H9 (cell line): ENCODE measurements at regions not wholly inside any gene's neighbourhood (a gene's known extent, or its start where the extent isn't known, plus 50 kb on each side); places are given as distances from the start of the nearest gene placed in this dataset.

Experiments
- DNase-seq: peaks from one replicate; pipeline ENCODE4 v3.0.0-alpha.2; 2017
- H2AFZ ChIP-seq: one replicate; pipeline ENCODE4 v1.6.1; 2013; ENCODE audit warnings: mild to moderate bottlenecking, low read length, control low read depth, moderate library complexity
- H2AK5ac ChIP-seq: 2 replicates; pipeline ENCODE4 v1.6.1; 2013; ENCODE audit warnings: low read length, control low read depth, mixed read lengths; ENCODE audit not compliant: insufficient read length
- H2BK120ac ChIP-seq: one replicate; pipeline ENCODE4 v1.6.1; 2013; ENCODE audit warnings: low read depth, mild to moderate bottlenecking, low read length, control low read depth, inconsistent platforms; ENCODE audit not compliant: poor library complexity, severe bottlenecking
- H2BK12ac ChIP-seq: 2 replicates; pipeline ENCODE4 v1.6.1; 2013; ENCODE audit warnings: low read length, control low read depth, mixed read lengths, low read depth; ENCODE audit not compliant: insufficient read length
- H2BK15ac ChIP-seq: 2 replicates; pipeline ENCODE4 v1.6.1; 2013; ENCODE audit warnings: low read depth, low read length, control low read depth
- H2BK20ac ChIP-seq: one replicate; pipeline ENCODE4 v1.6.1; 2013; ENCODE audit warnings: low read depth, mild to moderate bottlenecking, low read length, control low read depth, inconsistent platforms; ENCODE audit not compliant: poor library complexity, severe bottlenecking
- H2BK5ac ChIP-seq: 2 replicates; pipeline ENCODE4 v1.6.1; 2013; ENCODE audit warnings: low read length, control low read depth, mixed read lengths; ENCODE audit not compliant: insufficient read length
- H3K14ac ChIP-seq: 2 replicates; pipeline ENCODE4 v1.6.1; 2013; ENCODE audit warnings: low read length, control low read depth; ENCODE audit not compliant: insufficient read depth
- H3K18ac ChIP-seq: 2 replicates; pipeline ENCODE4 v1.6.1; 2013; ENCODE audit warnings: low read depth, mild to moderate bottlenecking, mixed read lengths, low read length, control low read depth; ENCODE audit not compliant: insufficient read length
- H3K23ac ChIP-seq: 2 replicates; pipeline ENCODE4 v1.6.1; 2013; ENCODE audit warnings: low read length, control low read depth, mixed read lengths, low read depth; ENCODE audit not compliant: insufficient read length
- H3K23me2 ChIP-seq: 2 replicates; pipeline ENCODE4 v1.6.1; 2013; ENCODE audit warnings: low read depth, mild to moderate bottlenecking, mixed read lengths, low read length, control low read depth; ENCODE audit not compliant: insufficient read length, poor library complexity, severe bottlenecking
- H3K27ac ChIP-seq: 2 replicates; pipeline ENCODE4 v1.5.1; 2013; ENCODE audit warnings: low read length, control low read depth, mixed read lengths, low read depth; ENCODE audit not compliant: insufficient read length
- H3K27me3 ChIP-seq: 2 replicates; pipeline ENCODE4 v1.6.1; 2013; ENCODE audit warnings: low read length, control low read depth, inconsistent platforms; ENCODE audit not compliant: insufficient read depth
- H3K4ac ChIP-seq: 2 replicates; pipeline ENCODE4 v1.6.1; 2013; ENCODE audit warnings: low read depth, mild to moderate bottlenecking, control low read depth, inconsistent platforms, low read length, moderate library complexity
- H3K4me1 ChIP-seq: 2 replicates; pipeline ENCODE4 v1.6.1; 2013; ENCODE audit warnings: low read length, control low read depth, inconsistent platforms; ENCODE audit not compliant: insufficient read depth
- H3K4me2 ChIP-seq: 2 replicates; pipeline ENCODE4 v1.6.1; 2013; ENCODE audit warnings: low read length, control low read depth, mixed read lengths; ENCODE audit not compliant: insufficient read length, insufficient read depth
- H3K56ac ChIP-seq: 2 replicates; pipeline ENCODE4 v1.6.1; 2013; ENCODE audit warnings: low read depth, mild to moderate bottlenecking, mixed read lengths, low read length, control low read depth; ENCODE audit not compliant: insufficient read length
- H3K79me1 ChIP-seq: 2 replicates; pipeline ENCODE4 v1.6.1; 2013; ENCODE audit warnings: low read depth, mild to moderate bottlenecking, moderate library complexity, low read length, control low read depth, inconsistent platforms; ENCODE audit not compliant: insufficient read depth, poor library complexity, severe bottlenecking
- H3K79me2 ChIP-seq: 2 replicates; pipeline ENCODE4 v1.6.1; 2013; ENCODE audit warnings: low read length, control low read depth, inconsistent platforms; ENCODE audit not compliant: insufficient read depth
- H3K9ac ChIP-seq: 2 replicates; pipeline ENCODE4 v1.6.1; 2013; ENCODE audit warnings: low read length, control low read depth, mixed read lengths; ENCODE audit not compliant: insufficient read length; ENCODE audit errors: extremely low read depth
- H3K9me3 ChIP-seq: one replicate; pipeline ENCODE4 v1.6.1; 2013; ENCODE audit warnings: low read depth, low read length, inconsistent platforms; ENCODE audit not compliant: control insufficient read depth
- H3T11ph ChIP-seq: one replicate; pipeline ENCODE4 v1.6.1; 2013; ENCODE audit warnings: mild to moderate bottlenecking, low read length, control low read depth, inconsistent platforms
- H4K20me1 ChIP-seq: one replicate; pipeline ENCODE4 v1.6.1; 2013; ENCODE audit not compliant: control insufficient read depth, insufficient read length, insufficient read depth
- H4K5ac ChIP-seq: 2 replicates; pipeline ENCODE4 v1.6.1; 2013; ENCODE audit warnings: low read depth, mild to moderate bottlenecking, mixed read lengths, low read length, control low read depth; ENCODE audit not compliant: insufficient read length
- H4K8ac ChIP-seq: replicated peaks from 2 replicates; pipeline ENCODE4 v1.6.1; 2013; ENCODE audit warnings: low read length, control low read depth, mixed read lengths, low read depth; ENCODE audit not compliant: insufficient read length
- H4K91ac ChIP-seq: 2 replicates; pipeline ENCODE4 v1.6.1; 2013; ENCODE audit warnings: low read depth, mild to moderate bottlenecking, moderate library complexity, mixed read lengths, low read length, control low read depth; ENCODE audit not compliant: insufficient read length
- H3K27ac Mint-ChIP-seq, 3 experiments: 2 replicates in 2 of 3; 3 replicates in 1 of 3; pipeline ENCODE4 v1.8.0; 2020 to 2021; ENCODE audit warnings: mixed read lengths in 3 of 3, mild to moderate bottlenecking in 1 of 3, moderate library complexity in 1 of 3
- H3K27me3 Mint-ChIP-seq: 2 replicates; pipeline ENCODE4 v1.8.0; 2021; ENCODE audit warnings: low read depth, mild to moderate bottlenecking, moderate library complexity, mixed read lengths
- H3K36me3 Mint-ChIP-seq, 3 experiments: 2 replicates in 2 of 3; 3 replicates in 1 of 3; pipeline ENCODE4 v1.8.0; 2020 to 2021; ENCODE audit warnings: low read depth in 3 of 3, mixed read lengths in 3 of 3; ENCODE audit not compliant: insufficient read depth in 1 of 3
- H3K4me1 Mint-ChIP-seq, 2 experiments: 2 replicates each; pipeline ENCODE4 v1.8.0; 2020; ENCODE audit warnings: mixed read lengths in 2 of 2
- H3K4me3 Mint-ChIP-seq, 2 experiments: 2 replicates in 1 of 2; 3 replicates in 1 of 2; pipeline ENCODE4 v1.8.0; 2020 to 2021; ENCODE audit warnings: mild to moderate bottlenecking in 2 of 2, mixed read lengths in 2 of 2, moderate library complexity in 1 of 2
- H3K9me3 Mint-ChIP-seq, 2 experiments: 2 replicates in 1 of 2; 3 replicates in 1 of 2; pipeline ENCODE4 v1.8.0; 2020; ENCODE audit warnings: mild to moderate bottlenecking in 2 of 2, mixed read lengths in 2 of 2, moderate library complexity in 1 of 2
- CTCF ChIP-seq: fragments of 200-600 bp; sonication (generic); conservative IDR thresholded peaks from 3 replicates; pipeline ENCODE4 v1.8.0; 2021; ENCODE audit warnings: antibody characterized with exemption, mild to moderate bottlenecking
- WGBS: extraction: QIAGEN DNeasy Blood & Tissue Kit; methylation state at CpG from one replicate; pipeline ENCODE4 v1.1.7; 2013; ENCODE audit warnings: missing lambda C conversion rate, low lambda C conversion rate, mixed read lengths; ENCODE audit not compliant: insufficient read length; ENCODE audit errors: extremely low coverage; 5-methylcytosine and 5-hydroxymethylcytosine counted together

GRCh38 chr6:94071835-94072234 lies 652.5 kb upstream of the EPHA7 start:
- Histone ChIP-seq H2AK5ac (no peak overlapping the region), H3K4ac (no peak overlapping the region), H2AFZ (no peak overlapping the region), H3K23ac (no peak overlapping the region), H2BK5ac (no peak overlapping the region), H4K20me1 (no peaks in the 10 kb centered on the region), H4K91ac (no peak overlapping the region), H3K56ac (no peak overlapping the region), H3T11ph (no peak overlapping the region), H3K27ac (no peak overlapping the region), H3K79me1 (no peaks in the 10 kb centered on the region), H3K14ac (no peak overlapping the region), H4K5ac (no peak overlapping the region), H2BK20ac (no peak overlapping the region), H3K23me2 (no peaks in the 10 kb centered on the region), H3K18ac (no peak overlapping the region), H2BK15ac (no peak overlapping the region), H2BK12ac (no peak overlapping the region), H3K79me2 (no peaks in the 10 kb centered on the region), H3K9ac (no peak overlapping the region), H3K4me1 (no peaks in the 10 kb centered on the region; the same call in 1 of the 2 replicates), H3K27me3 (no peaks in the 10 kb centered on the region), H4K8ac (no peak overlapping the region), H2BK120ac (no peak overlapping the region), H3K4me2 (no peak overlapping the region), H3K9me3 (no peaks in the 10 kb centered on the region)
- no peaks in the 10 kb centered on the region for H3K27me3 Mint-ChIP-seq
- H3K4me3 Mint-ChIP-seq = no peak overlapping the region
- no peak for DNase-seq
- H3K27ac Mint-ChIP-seq = peak overlapping the region in 1 of 3 experiments; percentile 26; a peak in 1 of 7 replicates
- peak; percentile 67 for TF ChIP-seq CTCF
- H3K4me1 Mint-ChIP-seq = peaks cover 20 to 23% of the 10 kb centered on the region in 2 experiments
- WGBS = no CpG with 5 or more reads among the region's 1 CpG
- H3K9me3 Mint-ChIP-seq = no peaks in the 10 kb centered on the region
- no peaks in the 10 kb centered on the region for H3K36me3 Mint-ChIP-seq
